GOT3 (cell line): ENCODE measurements at regions not wholly inside any gene's neighbourhood (a gene's known extent, or its start where the extent isn't known, plus 50 kb on each side); places are given as distances from the start of the nearest gene placed in this dataset.

Experiments used
- DNase-seq: peaks from one replicate; lab custom pipeline; 2025; ENCODE audit warnings: mixed read lengths; lab: John Stamatoyannopoulos, UW

GRCh38 chr6:147817042-147817689 lies 308.7 kb downstream of the SAMD5 start:
- DNase-seq, result no peak

- no peak for DNase-seq
These were observed 312.0 kb downstream of the SAMD5 start for GRCh38 chr6:147820520-147820919.

GRCh38 chr6:147821295-147821897 lies 312.9 kb downstream of the SAMD5 start:
- DNase-seq, result no peak

- DNase-seq, result no peak
These were observed 315.4 kb downstream of the SAMD5 start for GRCh38 chr6:147823936-147824335.

- DNase-seq, result no peak
These were observed 317.4 kb downstream of the SAMD5 start for GRCh38 chr6:147825848-147826247.

- DNase-seq, result no peak
These were observed 318.2 kb downstream of the SAMD5 start for GRCh38 chr6:147826698-147827097.

- no peak for DNase-seq
These were observed 320.9 kb downstream of the SAMD5 start for GRCh38 chr6:147829418-147829817.

- no peak for DNase-seq
These were observed 321.3 kb downstream of the SAMD5 start for GRCh38 chr6:147829835-147830234.

- DNase-seq, result no peak
These were observed 322.9 kb downstream of the SAMD5 start for GRCh38 chr6:147831356-147831755.

GRCh38 chr6:147833607-147834006 lies 325.1 kb downstream of the SAMD5 start:
- no peak for DNase-seq

- DNase-seq, result no peak
These were observed 325.7 kb downstream of the SAMD5 start for GRCh38 chr6:147834084-147834776.

GRCh38 chr6:147837540-147837939 lies 329.1 kb downstream of the SAMD5 start:
- no peak for DNase-seq

- DNase-seq, result no peak
These were observed 331.5 kb downstream of the SAMD5 start for GRCh38 chr6:147839708-147840610.

- DNase-seq, result no peak
These were observed 333.2 kb downstream of the SAMD5 start for GRCh38 chr6:147841547-147842148.

GRCh38 chr6:147849401-147850330 lies 341.2 kb downstream of the SAMD5 start:
- no peak for DNase-seq

GRCh38 chr6:147852772-147853171 lies 344.3 kb downstream of the SAMD5 start:
- no peak for DNase-seq

GRCh38 chr6:147853574-147853973 lies 345.1 kb downstream of the SAMD5 start:
- DNase-seq, result no peak

GRCh38 chr6:147855803-147856482 lies 347.5 kb downstream of the SAMD5 start:
- DNase-seq, result no peak

GRCh38 chr6:147856687-147857086 lies 348.2 kb downstream of the SAMD5 start:
- DNase-seq, result no peak

GRCh38 chr6:147858421-147858820 lies 349.9 kb downstream of the SAMD5 start:
- no peak for DNase-seq
